Activated CD8-positive, alpha-beta T cell treated with anti-CD3 and anti-CD28 coated beads, Interleukin-2, amount 10 ng/mL, durations not matched to agents 7 days and 5 days (primary cell): ENCODE measurements at regions not wholly inside any gene's neighbourhood (a gene's known extent, or its start where the extent isn't known, plus 50 kb on each side); places are given as distances from the start of the nearest gene placed in this dataset.

ENCODE experiments used
- ATAC-seq: fragments of 150-1000 bp; cut with Tn5 transposase; one replicate; pipeline ENCODE4 v1.10.0; 2021; ENCODE audit warnings: moderate library complexity
- CTCF ChIA-PET: fragments of 350-600 bp; sonication (Branson Sonifier 250); formaldehyde crosslinking; loops from one replicate; lab custom pipeline; 2021; ENCODE audit warnings: antibody characterized with exemption; lab: Charles Lee
- POLR2A ChIA-PET: fragments of 350-600 bp; sonication (Branson Sonifier 250); formaldehyde crosslinking; loops from one replicate; lab custom pipeline; 2021; ENCODE audit warnings: antibody characterized with exemption; lab: Charles Lee
- DNase-seq: peaks from one replicate; pipeline ENCODE4 v3.0.0-alpha.2; 2020
- H3K27ac Mint-ChIP-seq: one replicate; pipeline ENCODE4 v1.8.0; 2021; ENCODE audit warnings: mild to moderate bottlenecking, mixed read lengths
- H3K27me3 Mint-ChIP-seq: one replicate; pipeline ENCODE4 v1.8.0; 2021; ENCODE audit warnings: low read depth, mixed read lengths
- H3K36me3 Mint-ChIP-seq: one replicate; pipeline ENCODE4 v1.8.0; 2021; ENCODE audit warnings: low read depth, mixed read lengths
- H3K4me1 Mint-ChIP-seq: one replicate; pipeline ENCODE4 v1.8.0; 2021; ENCODE audit warnings: low read depth, mixed read lengths
- H3K4me3 Mint-ChIP-seq: one replicate; pipeline ENCODE4 v1.8.0; 2021; ENCODE audit warnings: mild to moderate bottlenecking, mixed read lengths
- H3K9me3 Mint-ChIP-seq: one replicate; pipeline ENCODE4 v1.8.0; 2022; ENCODE audit warnings: mixed read lengths; ENCODE audit not compliant: insufficient read depth

GRCh38 chr10:8998751-8999150 is 944.3 kb downstream of the GATA3 start:
- no peaks in the 10 kb centered on the region for H3K36me3 Mint-ChIP-seq
- CTCF ChIA-PET: interaction anchor here (1.2 kb wide), 1 partner anchor 9 kb away, joined by 3 read pairs; no protein-coding TSS in a partner anchor
- no peaks in the 10 kb centered on the region for H3K4me1 Mint-ChIP-seq
- H3K27ac Mint-ChIP-seq: no peak overlapping the region
- DNase-seq (no peak), ATAC-seq (no peak)
- H3K4me3 Mint-ChIP-seq: no peak overlapping the region
- POLR2A ChIA-PET: no interaction called here
- H3K9me3 Mint-ChIP-seq: no peaks in the 10 kb centered on the region
- H3K27me3 Mint-ChIP-seq: no peaks in the 10 kb centered on the region

- no peaks in the 10 kb centered on the region for H3K27me3 Mint-ChIP-seq
- H3K9me3 Mint-ChIP-seq: no peaks in the 10 kb centered on the region
- ATAC-seq (no peak), DNase-seq (no peak)
- CTCF ChIA-PET: no interaction called here
- POLR2A ChIA-PET: no interaction called here
- H3K27ac Mint-ChIP-seq: no peak overlapping the region
- no peaks in the 10 kb centered on the region for H3K36me3 Mint-ChIP-seq
- H3K4me1 Mint-ChIP-seq: peaks cover 21% of the 10 kb centered on the region
- H3K4me3 Mint-ChIP-seq: no peak overlapping the region
Observed at GRCh38 chr10:9003122-9003521, 948.6 kb downstream of the GATA3 start.

GRCh38 chr10:9004736-9005135 is 950.2 kb downstream of the GATA3 start:
- no peaks in the 10 kb centered on the region for H3K9me3 Mint-ChIP-seq
- ATAC-seq: no peak
- POLR2A ChIA-PET: no interaction called here
- peaks cover 5% of the 10 kb centered on the region for H3K36me3 Mint-ChIP-seq
- no peak for DNase-seq
- H3K27me3 Mint-ChIP-seq: no peaks in the 10 kb centered on the region
- H3K27ac Mint-ChIP-seq: no peak overlapping the region
- CTCF ChIA-PET: interaction anchor here (0.9 kb wide), 1 partner anchor 14 kb away, joined by 3 read pairs; no protein-coding TSS in a partner anchor
- peaks cover 35% of the 10 kb centered on the region for H3K4me1 Mint-ChIP-seq
- no peak overlapping the region for H3K4me3 Mint-ChIP-seq

GRCh38 chr10:9009505-9009904 is 955.0 kb downstream of the GATA3 start:
- H3K27ac Mint-ChIP-seq: no peak overlapping the region
- POLR2A ChIA-PET: no interaction called here

GRCh38 chr10:9010093-9010492 is 955.6 kb downstream of the GATA3 start:
- ChIA-PET CTCF (interaction anchor here (1.0 kb wide), 1 partner anchor 200 kb away, joined by 3 read pairs; no protein-coding TSS in a partner anchor), POLR2A (no interaction called here)
- Mint-ChIP-seq H3K27ac (peak overlapping the region; percentile 65), H3K27me3 (no peaks in the 10 kb centered on the region), H3K36me3 (peaks cover 12% of the 10 kb centered on the region), H3K9me3 (no peaks in the 10 kb centered on the region), H3K4me1 (peaks cover 50% of the 10 kb centered on the region), H3K4me3 (peak overlapping the region; percentile 35)
- ATAC-seq (peak; percentile 77), DNase-seq (peak; percentile 75)

More at GRCh38 chr10:9009505-9009904, 955.0 kb downstream of the GATA3 start:
- no peaks in the 10 kb centered on the region for H3K9me3 Mint-ChIP-seq
- no peak for ATAC-seq
- CTCF ChIA-PET: interaction anchor here (1.0 kb wide), 1 partner anchor 200 kb away, joined by 3 read pairs; no protein-coding TSS in a partner anchor
- no peak for DNase-seq
- peak overlapping the region; percentile 3 for H3K4me3 Mint-ChIP-seq
- peaks cover 45% of the 10 kb centered on the region for H3K4me1 Mint-ChIP-seq
- H3K36me3 Mint-ChIP-seq: peaks cover 8% of the 10 kb centered on the region
- H3K27me3 Mint-ChIP-seq: no peaks in the 10 kb centered on the region

GRCh38 chr10:9010931-9011670 is 956.6 kb downstream of the GATA3 start:
- ChIA-PET CTCF (no interaction called here), POLR2A (no interaction called here)
- H3K36me3 Mint-ChIP-seq: peaks cover 12% of the 10 kb centered on the region
- no peak overlapping the region for H3K4me3 Mint-ChIP-seq
- no peak for ATAC-seq
- no peak overlapping the region for H3K27ac Mint-ChIP-seq
- no peaks in the 10 kb centered on the region for H3K27me3 Mint-ChIP-seq
- no peaks in the 10 kb centered on the region for H3K9me3 Mint-ChIP-seq
- peaks cover 47% of the 10 kb centered on the region for H3K4me1 Mint-ChIP-seq
- no peak for DNase-seq

GRCh38 chr10:9012312-9012711 is 957.8 kb downstream of the GATA3 start:
- Mint-ChIP-seq H3K4me3 (no peak overlapping the region), H3K4me1 (peaks cover 41% of the 10 kb centered on the region), H3K27me3 (no peaks in the 10 kb centered on the region), H3K27ac (no peak overlapping the region), H3K36me3 (peaks cover 16% of the 10 kb centered on the region), H3K9me3 (no peaks in the 10 kb centered on the region)
- DNase-seq (no peak), ATAC-seq (no peak)
- POLR2A ChIA-PET: no interaction called here
- CTCF ChIA-PET: no interaction called here

GRCh38 chr10:9015005-9015404 is 960.5 kb downstream of the GATA3 start:
- Mint-ChIP-seq H3K27ac (no peak overlapping the region), H3K4me3 (no peak overlapping the region), H3K27me3 (no peaks in the 10 kb centered on the region), H3K4me1 (peaks cover 17% of the 10 kb centered on the region), H3K9me3 (no peaks in the 10 kb centered on the region), H3K36me3 (peaks cover 11% of the 10 kb centered on the region)
- CTCF ChIA-PET: no interaction called here
- DNase-seq: no peak
- POLR2A ChIA-PET: no interaction called here
- ATAC-seq: no peak

- no peaks in the 10 kb centered on the region for H3K27me3 Mint-ChIP-seq
- no peak overlapping the region for H3K27ac Mint-ChIP-seq
- H3K36me3 Mint-ChIP-seq: peaks cover 11% of the 10 kb centered on the region
- ChIA-PET POLR2A (no interaction called here), CTCF (no interaction called here)
- no peak for DNase-seq
- ATAC-seq: no peak
- H3K9me3 Mint-ChIP-seq: no peaks in the 10 kb centered on the region
- peaks cover 12% of the 10 kb centered on the region for H3K4me1 Mint-ChIP-seq
- no peak overlapping the region for H3K4me3 Mint-ChIP-seq
Observed at GRCh38 chr10:9015447-9015846, 961.0 kb downstream of the GATA3 start.

GRCh38 chr10:9016930-9017329 is 962.4 kb downstream of the GATA3 start:
- Mint-ChIP-seq H3K9me3 (no peaks in the 10 kb centered on the region), H3K27me3 (no peaks in the 10 kb centered on the region), H3K4me3 (no peak overlapping the region), H3K4me1 (peaks cover 9% of the 10 kb centered on the region), H3K27ac (no peak overlapping the region), H3K36me3 (peaks cover 11% of the 10 kb centered on the region)
- CTCF ChIA-PET: no interaction called here
- no peak for DNase-seq
- POLR2A ChIA-PET: no interaction called here
- no peak for ATAC-seq

GRCh38 chr10:9018195-9019173 is 964.0 kb downstream of the GATA3 start:
- H3K36me3 Mint-ChIP-seq: peaks cover 11% of the 10 kb centered on the region
- ChIA-PET POLR2A (no interaction called here), CTCF (no interaction called here)
- no peak overlapping the region for H3K27ac Mint-ChIP-seq
- DNase-seq (no peak), ATAC-seq (no peak)
- H3K4me3 Mint-ChIP-seq: no peak overlapping the region
- no peaks in the 10 kb centered on the region for H3K9me3 Mint-ChIP-seq
- H3K4me1 Mint-ChIP-seq: peaks cover 11% of the 10 kb centered on the region
- H3K27me3 Mint-ChIP-seq: no peaks in the 10 kb centered on the region

GRCh38 chr10:9023206-9023605 is 968.7 kb downstream of the GATA3 start:
- Mint-ChIP-seq H3K4me3 (no peak overlapping the region), H3K36me3 (no peaks in the 10 kb centered on the region), H3K4me1 (peaks cover 9% of the 10 kb centered on the region), H3K9me3 (peaks cover 5% of the 10 kb centered on the region), H3K27ac (no peak overlapping the region), H3K27me3 (no peaks in the 10 kb centered on the region)
- ChIA-PET CTCF (no interaction called here), POLR2A (no interaction called here)
- ATAC-seq: no peak
- DNase-seq: no peak
